HCT116 (cell line): ENCODE measurements at regions not wholly inside any gene's neighbourhood (a gene's known extent, or its start where the extent isn't known, plus 50 kb on each side); places are given as distances from the start of the nearest gene placed in this dataset.

Source experiments
- ATAC-seq: fragments of 200-7000 bp; cut with Tn5 transposase; 2 replicates; pipeline ENCODE4 v1.9.1; 2020; ENCODE audit warnings: mild to moderate bottlenecking, moderate library complexity
- BruUV-seq: library from RNA; stranded (reverse); fragments of 400-500 nt; replicated peaks from 2 replicates; lab custom pipeline; 2021; lab: Mats Ljungman, UMichigan
- CTCF ChIA-PET: fragments of 300-600 bp; sonication (Branson Sonifier 250); formaldehyde crosslinking; loops from one replicate; lab custom pipeline; 2021; ENCODE audit warnings: antibody characterized with exemption; lab: Charles Lee
- POLR2A ChIA-PET: fragments of 300-600, 350-600 bp; sonication (Branson Sonifier 250); formaldehyde crosslinking; loops from one replicate; lab custom pipeline; 2021; ENCODE audit warnings: antibody characterized with exemption; lab: Charles Lee
- RAD21 ChIA-PET, 2 experiments: fragments of 300-600 bp; sonication (Branson Sonifier 250); formaldehyde crosslinking; loops; one replicate each; lab custom pipeline; 2023; ENCODE audit warnings: low total read pairs in 2 of 2; ENCODE audit not compliant: uncharacterized antibody in 2 of 2, unreplicated experiment in 2 of 2, low non-redundant PET in 1 of 2; lab: Charles Lee
- DNase-seq: peaks from one replicate; pipeline ENCODE4 v3.0.0-alpha.2; 2010; ENCODE audit warnings: low read depth, low spot score
- H2AFZ ChIP-seq: fragments of 200-600 bp; shearing (Covaris generic), sonication (generic); 2 replicates; pipeline ENCODE4 v1.6.1; 2017; ENCODE audit warnings: low read depth, mixed run types, mixed read lengths, antibody characterized with exemption, low read length; ENCODE audit not compliant: poor library complexity, severe bottlenecking
- H3K27ac ChIP-seq: 2 replicates; pipeline ENCODE4 v1.5.1; 2012; ENCODE audit warnings: low read depth, low read length
- H3K27me3 ChIP-seq: fragments of 200-600 bp; sonication (generic); 2 replicates; pipeline ENCODE4 v1.6.1; 2016; ENCODE audit warnings: mixed run types, low read length, mixed read lengths; ENCODE audit not compliant: insufficient read depth
- H3K36me3 ChIP-seq, 2 experiments: fragments of 200-500 bp in 1 of 2; fragments of 200-600 bp in 1 of 2; sonication (Bioruptor generic) in 1 of 2; sonication (generic) in 1 of 2; 2 replicates each; pipeline versions ENCODE4 v1.5.1 to v1.6.1; 2014 to 2016; ENCODE audit warnings: low read length in 2 of 2, inconsistent platforms in 1 of 2, mixed read lengths in 1 of 2, mixed run types in 1 of 2; ENCODE audit not compliant: insufficient read depth in 2 of 2, control insufficient read depth in 1 of 2
- H3K4me1 ChIP-seq, 2 experiments: fragments of 200-600 bp in 1 of 2; sonication (generic) in 1 of 2; 2 replicates each; pipeline versions ENCODE4 v1.5.1 to v1.6.1; 2012 to 2017; ENCODE audit warnings: low read length in 2 of 2, inconsistent platforms in 1 of 2, mild to moderate bottlenecking in 1 of 2, mixed read lengths in 1 of 2, mixed run types in 1 of 2, moderate library complexity in 1 of 2; ENCODE audit not compliant: insufficient read depth in 2 of 2, control insufficient read depth in 1 of 2
- H3K4me2 ChIP-seq: fragments of 200-600 bp; sonication (generic); 2 replicates; pipeline ENCODE4 v1.6.1; 2017; ENCODE audit warnings: mixed run types, low read length, mixed read lengths
- H3K4me3 ChIP-seq, 2 experiments: fragments of 200-600 bp in 1 of 2; sonication (generic) in 1 of 2; replicated peaks in 1 of 2; 2 replicates each; pipeline ENCODE4 v1.5.1; 2011 to 2016; ENCODE audit warnings: low read length in 2 of 2, control low read depth in 1 of 2, low read depth in 1 of 2, mild to moderate bottlenecking in 1 of 2, mixed read lengths in 1 of 2, mixed run types in 1 of 2
- H3K79me2 ChIP-seq: fragments of 200-600 bp; sonication (generic); 2 replicates; pipeline ENCODE4 v1.6.1; 2017; ENCODE audit warnings: mild to moderate bottlenecking, mixed run types, low read length, moderate library complexity, mixed read lengths; ENCODE audit not compliant: insufficient read depth
- H3K9ac ChIP-seq: fragments of 200-600 bp; sonication (generic); 2 replicates; pipeline ENCODE4 v1.6.1; 2016; ENCODE audit warnings: low read length, mixed read lengths
- H3K9me2 ChIP-seq: fragments of 200-600 bp; sonication (generic), shearing (Covaris generic); 2 replicates; pipeline ENCODE4 v1.6.1; 2017; ENCODE audit warnings: mixed run types, mild to moderate bottlenecking, moderate library complexity; ENCODE audit not compliant: insufficient read depth
- H3K9me3 ChIP-seq, 2 experiments: fragments of 200-500 bp in 1 of 2; fragments of 200-600 bp in 1 of 2; sonication (Bioruptor generic) in 1 of 2; sonication (generic) in 1 of 2; 2 replicates each; pipeline ENCODE4 v1.6.1; 2014 to 2017; ENCODE audit warnings: low read length in 2 of 2, mixed read lengths in 2 of 2, inconsistent platforms in 1 of 2, low read depth in 1 of 2, mild to moderate bottlenecking in 1 of 2, mixed run types in 1 of 2, moderate library complexity in 1 of 2; ENCODE audit not compliant: control insufficient read depth in 1 of 2, insufficient read depth in 1 of 2
- H4K20me1 ChIP-seq: fragments of 200-600 bp; sonication (generic), shearing (Covaris generic); 2 replicates; pipeline ENCODE4 v1.6.1; 2017; ENCODE audit warnings: mixed run types, mild to moderate bottlenecking, moderate library complexity; ENCODE audit not compliant: insufficient read depth
- ATF3 ChIP-seq: IDR thresholded peaks from 2 replicates; pipeline ENCODE4 v1.6.1; 2012
- CBX3 ChIP-seq: IDR thresholded peaks from 2 replicates; pipeline ENCODE4 v1.6.1; 2012; ENCODE audit warnings: low read depth
- ELF1 ChIP-seq: IDR thresholded peaks from 2 replicates; pipeline ENCODE4 v1.6.1; 2012; ENCODE audit warnings: low read depth, borderline replicate concordance
- EZH2 ChIP-seq: fragments of 200-600 bp; sonication (generic); IDR thresholded peaks from 2 replicates; pipeline ENCODE4 v1.6.1; 2017; ENCODE audit warnings: antibody characterized with exemption, mixed run types
- EZH2phosphoT487 ChIP-seq: fragments of 200-600 bp; IDR thresholded peaks from 2 replicates; pipeline ENCODE4 v1.6.1; 2018; ENCODE audit warnings: antibody characterized with exemption, borderline replicate concordance
- MAX ChIP-seq: IDR thresholded peaks from 2 replicates; pipeline ENCODE4 v1.6.1; 2012
- POLR2A ChIP-seq: IDR thresholded peaks from 2 replicates; pipeline ENCODE4 v1.7.0; 2011; ENCODE audit warnings: borderline replicate concordance; ENCODE audit not compliant: insufficient read depth, insufficient read length; ENCODE audit errors: extremely low read depth
- POLR2AphosphoS5 ChIP-seq: IDR thresholded peaks from 2 replicates; pipeline ENCODE4 v1.6.1; 2011; ENCODE audit warnings: mild to moderate bottlenecking, low read depth, low read length, moderate library complexity
- SP1 ChIP-seq: IDR thresholded peaks from 2 replicates; pipeline ENCODE4 v1.6.1; 2012; ENCODE audit warnings: low read depth
- SRF ChIP-seq: IDR thresholded peaks from 2 replicates; pipeline ENCODE4 v1.6.1; 2012; ENCODE audit warnings: low read depth
- ZBTB33 ChIP-seq: IDR thresholded peaks from 2 replicates; pipeline ENCODE4 v1.6.1; 2011; ENCODE audit warnings: mild to moderate bottlenecking, low read length, moderate library complexity; ENCODE audit not compliant: insufficient replicate concordance; ENCODE audit errors: extremely low read depth
- ZFX ChIP-seq: fragments of 450-650 bp; IDR thresholded peaks from 2 replicates; pipeline ENCODE4 v1.6.1; 2017
- ZNF274 ChIP-seq: fragments of 200-500 bp; sonication (Bioruptor generic); IDR thresholded peaks from 2 replicates; pipeline ENCODE4 v1.6.1; 2014; ENCODE audit warnings: mild to moderate bottlenecking, low read depth, low read length, inconsistent platforms
- intact Hi-C: fragments of 100-400 bp; cut with micrococcal nuclease; formaldehyde crosslinking; loops from 2 replicates; pipeline ENCODE4 v1.10.0; 2022
- TF ChIP-seq, protein P1 (sequence below): IDR thresholded peaks from 2 replicates; pipeline ENCODE4 v1.6.1; 2012; ENCODE audit warnings: low read depth

DNA sequence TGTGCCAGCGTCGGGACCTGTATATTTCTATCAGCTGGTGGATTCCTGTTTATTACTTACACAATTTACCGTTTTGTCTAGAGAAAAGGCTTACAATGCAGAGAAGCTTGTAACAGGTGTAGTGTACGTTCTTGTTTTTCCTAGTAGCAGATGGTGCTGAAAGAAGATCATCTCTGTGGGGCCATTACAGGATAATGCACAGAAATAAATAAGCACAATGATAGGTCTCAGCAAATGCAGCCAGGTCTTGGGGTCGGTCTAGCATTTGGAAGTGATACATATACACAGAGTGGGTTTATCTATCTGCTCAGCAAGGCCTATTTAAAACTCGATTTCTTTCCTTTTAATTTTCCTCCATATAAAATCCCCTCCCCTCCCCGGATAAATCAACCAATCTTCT lies 180.9 kb upstream of the LCORL start:
- no peaks in the 10 kb centered on the region for H3K9me2 ChIP-seq
- H2AFZ ChIP-seq, result no peak overlapping the region
- BruUV-seq, result no TSS peak
- H3K9me3 ChIP-seq, result no peaks in the 10 kb centered on the region
- TF ChIP-seq SP1 (no peak), ATF3 (no peak), SRF (no peak), CBX3 (no peak), MAX (no peak), ZBTB33 (no peak), POLR2AphosphoS5 (no peak), ZFX (no peak), EZH2phosphoT487 (no peak), ELF1 (no peak), EZH2 (no peak), POLR2A (no peak), ZNF274 (no peak)
- TF ChIP-seq, protein P1, sequence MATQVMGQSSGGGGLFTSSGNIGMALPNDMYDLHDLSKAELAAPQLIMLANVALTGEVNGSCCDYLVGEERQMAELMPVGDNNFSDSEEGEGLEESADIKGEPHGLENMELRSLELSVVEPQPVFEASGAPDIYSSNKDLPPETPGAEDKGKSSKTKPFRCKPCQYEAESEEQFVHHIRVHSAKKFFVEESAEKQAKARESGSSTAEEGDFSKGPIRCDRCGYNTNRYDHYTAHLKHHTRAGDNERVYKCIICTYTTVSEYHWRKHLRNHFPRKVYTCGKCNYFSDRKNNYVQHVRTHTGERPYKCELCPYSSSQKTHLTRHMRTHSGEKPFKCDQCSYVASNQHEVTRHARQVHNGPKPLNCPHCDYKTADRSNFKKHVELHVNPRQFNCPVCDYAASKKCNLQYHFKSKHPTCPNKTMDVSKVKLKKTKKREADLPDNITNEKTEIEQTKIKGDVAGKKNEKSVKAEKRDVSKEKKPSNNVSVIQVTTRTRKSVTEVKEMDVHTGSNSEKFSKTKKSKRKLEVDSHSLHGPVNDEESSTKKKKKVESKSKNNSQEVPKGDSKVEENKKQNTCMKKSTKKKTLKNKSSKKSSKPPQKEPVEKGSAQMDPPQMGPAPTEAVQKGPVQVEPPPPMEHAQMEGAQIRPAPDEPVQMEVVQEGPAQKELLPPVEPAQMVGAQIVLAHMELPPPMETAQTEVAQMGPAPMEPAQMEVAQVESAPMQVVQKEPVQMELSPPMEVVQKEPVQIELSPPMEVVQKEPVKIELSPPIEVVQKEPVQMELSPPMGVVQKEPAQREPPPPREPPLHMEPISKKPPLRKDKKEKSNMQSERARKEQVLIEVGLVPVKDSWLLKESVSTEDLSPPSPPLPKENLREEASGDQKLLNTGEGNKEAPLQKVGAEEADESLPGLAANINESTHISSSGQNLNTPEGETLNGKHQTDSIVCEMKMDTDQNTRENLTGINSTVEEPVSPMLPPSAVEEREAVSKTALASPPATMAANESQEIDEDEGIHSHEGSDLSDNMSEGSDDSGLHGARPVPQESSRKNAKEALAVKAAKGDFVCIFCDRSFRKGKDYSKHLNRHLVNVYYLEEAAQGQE, result no peak
- H3K79me2 ChIP-seq, result no peaks in the 10 kb centered on the region
- no peak overlapping the region for H3K27ac ChIP-seq
- H4K20me1 ChIP-seq, result no peaks in the 10 kb centered on the region
- H3K4me1 ChIP-seq, result no peaks in the 10 kb centered on the region
- DNase-seq, result no peak
- ATAC-seq, result no peak
- RAD21 ChIA-PET, result no interaction called here
- H3K4me2 ChIP-seq, result no peak overlapping the region
- intact Hi-C loops, result no loop called here
- POLR2A ChIA-PET, result no interaction called here
- no peaks in the 10 kb centered on the region; the same call in 1 of the 2 replicates for H3K27me3 ChIP-seq
- CTCF ChIA-PET, result no interaction called here
- H3K4me3 ChIP-seq, result no peak overlapping the region
- no peak overlapping the region for H3K9ac ChIP-seq
- no peaks in the 10 kb centered on the region for H3K36me3 ChIP-seq
